ENCODE measurements at regions not wholly inside any gene's neighbourhood (a gene's known extent, or its start where the extent isn't known, plus 50 kb on each side); places are given as distances from the start of the nearest gene placed in this dataset.

GRCh38 chrX:17278961-17279360 lies 96.0 kb upstream of the NHS start:
- no peaks in the 10 kb centered on the region for H3K27me3 ChIP-seq (ENCODE audit: insufficient read depth, low read length)
- no peak overlapping the region for H2BK15ac ChIP-seq (ENCODE audit: low read depth, low read length)
- no peak overlapping the region for H2BK120ac ChIP-seq (ENCODE audit: low read depth, low read length, poor library complexity, severe bottlenecking)
- H2BK5ac ChIP-seq (ENCODE audit: insufficient read length, low read length), result no peak overlapping the region
- no peak overlapping the region for H2AK5ac ChIP-seq (ENCODE audit: insufficient read length, low read length)
- no peaks in the 10 kb centered on the region for H3K4me1 Mint-ChIP-seq
- peaks cover 14 to 17% of the 10 kb centered on the region in 2 experiments; a peak in 4 of 5 replicates for H3K9me3 Mint-ChIP-seq
- no peak overlapping the region for H3K23ac ChIP-seq (ENCODE audit: insufficient read length, low read depth, low read length)
- peaks cover 19% of the 10 kb centered on the region for H3K9me3 ChIP-seq (ENCODE audit: control insufficient read depth, low read depth, low read length)
- H3K23me2 ChIP-seq (ENCODE audit: insufficient read length, low read depth, low read length, poor library complexity, severe bottlenecking), result no peaks in the 10 kb centered on the region
- no peaks in the 10 kb centered on the region for H3K4me1 ChIP-seq (ENCODE audit: insufficient read depth, low read length)
- no peak overlapping the region for H3T11ph ChIP-seq (ENCODE audit: low read length)
- H2BK20ac ChIP-seq (ENCODE audit: low read depth, low read length, poor library complexity, severe bottlenecking), result no peak overlapping the region
- no peak overlapping the region for H3K27ac ChIP-seq (ENCODE audit: insufficient read length, low read depth, low read length)
- H3K36me3 Mint-ChIP-seq (ENCODE audit: insufficient read depth in 1 of 3, low read depth in 3 of 3), result peaks cover 3 to 10% (median 9%) of the 10 kb centered on the region in 3 experiments; a peak in 6 of 7 replicates
- no peak overlapping the region for H4K91ac ChIP-seq (ENCODE audit: insufficient read length, low read depth, low read length)
- H4K8ac ChIP-seq (replicated peaks; ENCODE audit: insufficient read length, low read depth, low read length), result no peak overlapping the region
- no peaks in the 10 kb centered on the region for H3K79me1 ChIP-seq (ENCODE audit: insufficient read depth, low read depth, low read length, poor library complexity, severe bottlenecking)
- no peak overlapping the region for H3K4me2 ChIP-seq (ENCODE audit: insufficient read depth, insufficient read length, low read length)
- no peak for DNase-seq
- no peaks in the 10 kb centered on the region for H4K20me1 ChIP-seq (ENCODE audit: control insufficient read depth, insufficient read depth, insufficient read length)
- H4K5ac ChIP-seq (ENCODE audit: insufficient read length, low read depth, low read length), result no peak overlapping the region
- H3K4me3 Mint-ChIP-seq, result no peak overlapping the region
- no peak overlapping the region for H3K9ac ChIP-seq (ENCODE audit: extremely low read depth, insufficient read length, low read length)
- H3K4ac ChIP-seq (ENCODE audit: low read depth, low read length), result no peak overlapping the region
- no peak overlapping the region for H2AFZ ChIP-seq (ENCODE audit: low read length)
- WGBS (ENCODE audit: extremely low coverage, insufficient read length, low lambda C conversion rate), result no CpG with 5 or more reads among the region's 2 CpGs
- no peak overlapping the region for H3K18ac ChIP-seq (ENCODE audit: insufficient read length, low read depth, low read length)
- no peak overlapping the region for H3K56ac ChIP-seq (ENCODE audit: insufficient read length, low read depth, low read length)
- no peak for TF ChIP-seq CTCF (conservative IDR thresholded peaks at IDR 0.05)
- no peak overlapping the region for H2BK12ac ChIP-seq (ENCODE audit: insufficient read length, low read depth, low read length)
- H3K27ac Mint-ChIP-seq, result no peak overlapping the region
- H3K14ac ChIP-seq (ENCODE audit: insufficient read depth, low read length), result no peak overlapping the region
- peaks cover 3% of the 10 kb centered on the region for H3K27me3 Mint-ChIP-seq (ENCODE audit: low read depth)
- H3K79me2 ChIP-seq (ENCODE audit: insufficient read depth, low read length), result no peaks in the 10 kb centered on the region

Data from H9 (cell line).